T-cell (primary cell): ENCODE measurements at regions not wholly inside any gene's neighbourhood (a gene's known extent, or its start where the extent isn't known, plus 50 kb on each side); places are given as distances from the start of the nearest gene placed in this dataset.

Source experiments
- ATAC-seq, 4 experiments: fragments of 200-7000 bp in 3 of 4; fragments of 150-1000 bp in 1 of 4; cut with Tn5 transposase; replicated peaks in 1 of 4; 1 replicate in 3 of 4; 2 replicates in 1 of 4; pipeline ENCODE4 v1.10.0; 2021; ENCODE audit warnings: moderate library complexity in 3 of 4, mild to moderate bottlenecking in 2 of 4, moderate number of reproducible peaks in 1 of 4
- CTCF ChIA-PET, 2 donors: fragments of 300-600 bp; sonication (Branson Sonifier 250); formaldehyde crosslinking; loops; one replicate each; lab custom pipeline; 2022; ENCODE audit warnings: antibody characterized with exemption in 2 of 2; lab: Charles Lee
- POLR2A ChIA-PET, 2 donors: fragments of 300-600 bp; sonication (Branson Sonifier 250); formaldehyde crosslinking; loops; one replicate each; lab custom pipeline; 2022; ENCODE audit warnings: antibody characterized with exemption in 2 of 2; lab: Charles Lee
- DNase-seq, 35 experiments: peaks; one replicate each; pipeline versions ENCODE4 v3.0.0 to v3.0.0-alpha.2; 2013 to 2023
- H3K27ac ChIP-seq: one replicate; pipeline ENCODE4 v1.5.1; 2013; ENCODE audit warnings: low read length
- H3K27me3 ChIP-seq, 2 experiments: replicated peaks in 1 of 2; 1 replicate in 1 of 2; 2 replicates in 1 of 2; pipeline versions ENCODE4 v1.6.1 to v1.7.0; 2013; ENCODE audit warnings: low read length in 1 of 2, mixed read lengths in 1 of 2; ENCODE audit not compliant: control insufficient read depth in 2 of 2, insufficient read depth in 2 of 2; ENCODE audit errors: extremely low read depth in 1 of 2
- H3K36me3 ChIP-seq, 2 donors: 1 replicate in 1 of 2; 2 replicates in 1 of 2; pipeline versions ENCODE4 v1.6.1 to v1.7.0; 2013; ENCODE audit warnings: low read length in 1 of 2; ENCODE audit not compliant: control insufficient read depth in 2 of 2, insufficient read depth in 1 of 2; ENCODE audit errors: extremely low read depth in 1 of 2
- H3K4me1 ChIP-seq, 2 experiments: 1 replicate in 1 of 2; 2 replicates in 1 of 2; pipeline versions ENCODE4 v1.6.1 to v1.7.0; 2013; ENCODE audit warnings: low read length in 2 of 2, mixed read lengths in 1 of 2; ENCODE audit not compliant: insufficient read depth in 2 of 2, control insufficient read depth in 1 of 2; ENCODE audit errors: extremely low read depth in 1 of 2
- H3K4me3 ChIP-seq, 2 donors: 1 replicate in 1 of 2; 2 replicates in 1 of 2; pipeline versions ENCODE4 v1.5.1 to v1.7.0; 2013; ENCODE audit warnings: mild to moderate bottlenecking in 2 of 2, low read length in 1 of 2, moderate library complexity in 1 of 2; ENCODE audit not compliant: control insufficient read depth in 1 of 2; ENCODE audit errors: extremely low read depth in 1 of 2
- H3K9me3 ChIP-seq: 2 replicates; pipeline ENCODE4 v1.7.0; 2013
- H3K27ac Mint-ChIP-seq, 2 donors: one replicate each; pipeline ENCODE4 v1.8.0; 2020 to 2021; ENCODE audit warnings: mild to moderate bottlenecking in 2 of 2, mixed read lengths in 2 of 2
- H3K27me3 Mint-ChIP-seq, 2 donors: one replicate each; pipeline ENCODE4 v1.8.0; 2021 to 2022; ENCODE audit warnings: mixed read lengths in 2 of 2
- H3K36me3 Mint-ChIP-seq: one replicate; pipeline ENCODE4 v1.8.0; 2021; ENCODE audit warnings: mixed read lengths
- H3K4me1 Mint-ChIP-seq, 3 donors: one replicate each; pipeline ENCODE4 v1.8.0; 2020 to 2022; ENCODE audit warnings: mixed read lengths in 3 of 3, mild to moderate bottlenecking in 1 of 3
- H3K4me3 Mint-ChIP-seq, 3 donors: one replicate each; pipeline ENCODE4 v1.8.0; 2020 to 2022; ENCODE audit warnings: mild to moderate bottlenecking in 3 of 3, mixed read lengths in 3 of 3, moderate library complexity in 3 of 3
- H3K9me3 Mint-ChIP-seq, 3 donors: one replicate each; pipeline ENCODE4 v1.8.0; 2020 to 2022; ENCODE audit warnings: mixed read lengths in 3 of 3
- WGBS: methylation state at CpG from one replicate; pipeline ENCODE4 v1.1.5; 2013; ENCODE audit warnings: missing lambda C conversion rate; ENCODE audit not compliant: insufficient coverage; 5-methylcytosine and 5-hydroxymethylcytosine counted together

GRCh38 chr20:62591591-62591990, 50.7 kb upstream of the SLCO4A1 start:
- ATAC-seq (no peak), DNase-seq (no peak)
- peaks cover 0 to 7% of the 10 kb centered on the region in 2 experiments for H3K4me1 ChIP-seq
- Mint-ChIP-seq H3K36me3 (no peaks in the 10 kb centered on the region), H3K27ac (no peak overlapping the region), H3K4me1 (peaks cover 0 to under 1% (median 0%) of the 10 kb centered on the region in 3 donors), H3K9me3 (no peaks in the 10 kb centered on the region), H3K27me3 (peaks cover 29 to 55% of the 10 kb centered on the region in 2 donors), H3K4me3 (no peak overlapping the region)
- H3K9me3 ChIP-seq, result no peaks in the 10 kb centered on the region
- WGBS, result 82% methylated on average over 10 of the region's 10 CpGs
- no peaks in the 10 kb centered on the region for H3K36me3 ChIP-seq
- H3K27ac ChIP-seq, result no peak overlapping the region
- H3K27me3 ChIP-seq, result peaks cover 0 to 93% of the 10 kb centered on the region in 2 experiments
- ChIA-PET CTCF (no interaction called here), POLR2A (no interaction called here)
- no peak overlapping the region for H3K4me3 ChIP-seq
